Gastrocnemius medialis (tissue), 4 donors: ENCODE measurements at regions not wholly inside any gene's neighbourhood (a gene's known extent, or its start where the extent isn't known, plus 50 kb on each side); places are given as distances from the start of the nearest gene placed in this dataset.

Experiments used
- POLR2A ChIP-seq, 2 donors: fragments of 450-650 bp; IDR thresholded peaks; one replicate each; pipeline ENCODE4 v1.6.1; 2017; ENCODE audit warnings: antibody characterized with exemption in 2 of 2, mild to moderate bottlenecking in 2 of 2, moderate library complexity in 2 of 2
- TF ChIP-seq, protein P1 (sequence below), 5 experiments: fragments of 450-650 bp in 3 of 5; fragments of 200-600 bp in 2 of 5; sonication (generic) in 2 of 5; IDR thresholded peaks in 4 of 5; conservative IDR thresholded peaks in 1 of 5; 1 replicate in 4 of 5; 2 replicates in 1 of 5; pipeline ENCODE4 v1.5.1; 2016 to 2019; ENCODE audit warnings: antibody characterized with exemption in 5 of 5, mild to moderate bottlenecking in 3 of 5, moderate library complexity in 3 of 5

GRCh38 chr4:81754169-81754568 is 282.5 kb upstream of the RASGEF1B start:
- TF ChIP-seq, protein P1, sequence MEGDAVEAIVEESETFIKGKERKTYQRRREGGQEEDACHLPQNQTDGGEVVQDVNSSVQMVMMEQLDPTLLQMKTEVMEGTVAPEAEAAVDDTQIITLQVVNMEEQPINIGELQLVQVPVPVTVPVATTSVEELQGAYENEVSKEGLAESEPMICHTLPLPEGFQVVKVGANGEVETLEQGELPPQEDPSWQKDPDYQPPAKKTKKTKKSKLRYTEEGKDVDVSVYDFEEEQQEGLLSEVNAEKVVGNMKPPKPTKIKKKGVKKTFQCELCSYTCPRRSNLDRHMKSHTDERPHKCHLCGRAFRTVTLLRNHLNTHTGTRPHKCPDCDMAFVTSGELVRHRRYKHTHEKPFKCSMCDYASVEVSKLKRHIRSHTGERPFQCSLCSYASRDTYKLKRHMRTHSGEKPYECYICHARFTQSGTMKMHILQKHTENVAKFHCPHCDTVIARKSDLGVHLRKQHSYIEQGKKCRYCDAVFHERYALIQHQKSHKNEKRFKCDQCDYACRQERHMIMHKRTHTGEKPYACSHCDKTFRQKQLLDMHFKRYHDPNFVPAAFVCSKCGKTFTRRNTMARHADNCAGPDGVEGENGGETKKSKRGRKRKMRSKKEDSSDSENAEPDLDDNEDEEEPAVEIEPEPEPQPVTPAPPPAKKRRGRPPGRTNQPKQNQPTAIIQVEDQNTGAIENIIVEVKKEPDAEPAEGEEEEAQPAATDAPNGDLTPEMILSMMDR (IDR thresholded peaks at IDR 0.05 in 4 of 5, conservative IDR thresholded peaks at IDR 0.05 in 1 of 5): no peak
- TF ChIP-seq POLR2A (IDR thresholded peaks at IDR 0.05): no peak
